ENCODE measurements at regions not wholly inside any gene's neighbourhood (a gene's known extent, or its start where the extent isn't known, plus 50 kb on each side); places are given as distances from the start of the nearest gene placed in this dataset.

GRCh38 chr4:13705521-13706041 is 78.1 kb upstream of the BOD1L1 start:
- TF ChIP-seq CTCF (conservative IDR thresholded peaks at IDR 0.05; ENCODE audit: low read depth in 2 of 2) = no peak
- no peak for TF ChIP-seq CREB1 (CRISPR knock-in tag; IDR thresholded peaks at IDR 0.05; ENCODE audit: low read depth)
- TF ChIP-seq EZH2 (IDR thresholded peaks at IDR 0.05; ENCODE audit: low read depth, unreplicated experiment) = no peak
- TF ChIP-seq REST (IDR thresholded peaks at IDR 0.05; ENCODE audit: unreplicated experiment) = no peak
- TF ChIP-seq POLR2AphosphoS5 (IDR thresholded peaks at IDR 0.05; ENCODE audit: low read depth) = no peak
- TF ChIP-seq EZH2phosphoT487 (IDR thresholded peaks at IDR 0.05; ENCODE audit: unreplicated experiment) = no peak
- TF ChIP-seq NANOG (IDR thresholded peaks at IDR 0.05; ENCODE audit: borderline replicate concordance) = no peak
- no peak for TF ChIP-seq JUNB (IDR thresholded peaks at IDR 0.05; ENCODE audit: unreplicated experiment)
- no peak for TF ChIP-seq ZNF114 (CRISPR knock-in tag; IDR thresholded peaks at IDR 0.05)

Data from GM23338 (cell line).